GM04504 (cell line): ENCODE measurements at regions not wholly inside any gene's neighbourhood (a gene's known extent, or its start where the extent isn't known, plus 50 kb on each side); places are given as distances from the start of the nearest gene placed in this dataset.
"Not testable (repeated sequence)": the region's sequence is repeated elsewhere in the genome, so short reads cannot be mapped to it uniquely, and the experiment has no call there.

Source experiments
- DNase-seq: peaks from one replicate; pipeline ENCODE4 v3.0.0-alpha.2; 2012; ENCODE audit warnings: low read depth

DNA sequence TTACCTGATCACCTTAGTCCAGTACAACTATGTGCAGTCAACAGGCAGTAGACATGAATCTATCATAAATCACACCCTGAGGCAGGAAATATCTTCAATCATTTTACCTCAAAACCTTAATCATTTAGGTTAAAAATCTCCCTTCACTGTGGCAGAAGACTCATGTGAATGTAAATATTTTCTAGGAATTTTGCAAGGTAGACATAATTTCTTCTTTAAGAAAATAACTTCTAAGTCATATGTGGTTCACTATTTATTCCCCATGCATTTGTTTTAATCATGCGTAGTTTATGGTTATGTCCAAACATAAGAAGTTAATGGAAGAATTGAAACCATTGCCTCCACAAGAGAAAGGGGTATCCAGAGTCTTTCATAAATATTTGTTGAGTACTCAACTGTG lies 97.0 kb downstream of the HMHB1 start:
- no peak for DNase-seq

DNA sequence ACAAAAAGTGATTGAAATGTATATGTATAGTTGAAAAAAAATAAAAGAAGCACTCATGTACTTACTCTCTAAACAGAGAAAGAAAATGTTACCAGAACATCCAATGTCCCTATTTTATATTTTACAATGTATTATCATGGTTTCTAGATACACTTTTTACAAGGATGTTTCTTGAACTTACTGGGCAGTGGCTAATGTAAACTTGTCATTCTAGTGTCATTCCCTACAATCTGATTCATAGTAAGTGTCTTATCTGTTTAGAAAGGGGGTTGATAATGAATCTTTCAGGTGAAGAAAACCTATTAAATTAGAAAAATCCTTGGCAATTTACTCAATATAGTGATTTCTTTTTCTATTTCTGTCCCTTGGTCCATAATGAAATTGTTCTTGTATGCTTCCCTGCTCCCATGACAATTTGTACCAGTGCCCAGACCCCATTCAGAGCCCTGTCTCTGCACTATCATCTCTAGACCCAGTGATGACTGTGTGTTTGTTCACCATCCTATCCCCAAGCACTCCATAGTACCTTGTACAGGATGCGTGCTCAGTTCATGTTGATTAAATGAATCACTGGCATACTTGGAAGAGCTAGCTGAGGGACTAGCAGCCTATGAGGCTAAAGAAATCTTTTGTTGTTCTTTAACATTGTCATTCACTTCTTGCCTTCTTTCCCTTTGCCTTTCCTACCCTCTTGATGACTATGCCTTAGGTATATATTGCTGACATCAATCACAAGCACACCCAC lies 101.2 kb downstream of the HMHB1 start:
- no peak for DNase-seq

- DNase-seq = no peak
Measured at GRCh38 chr5:143914756-143915155, 102.8 kb downstream of the HMHB1 start.

- no peak for DNase-seq
Measured at GRCh38 chr5:143916451-143916850, 104.5 kb downstream of the HMHB1 start.

- DNase-seq = no peak
Measured at GRCh38 chr5:143918961-143919360, 107.0 kb downstream of the HMHB1 start.

- DNase-seq = no peak
Measured at GRCh38 chr5:143920772-143921171, 108.8 kb downstream of the HMHB1 start.

DNA sequence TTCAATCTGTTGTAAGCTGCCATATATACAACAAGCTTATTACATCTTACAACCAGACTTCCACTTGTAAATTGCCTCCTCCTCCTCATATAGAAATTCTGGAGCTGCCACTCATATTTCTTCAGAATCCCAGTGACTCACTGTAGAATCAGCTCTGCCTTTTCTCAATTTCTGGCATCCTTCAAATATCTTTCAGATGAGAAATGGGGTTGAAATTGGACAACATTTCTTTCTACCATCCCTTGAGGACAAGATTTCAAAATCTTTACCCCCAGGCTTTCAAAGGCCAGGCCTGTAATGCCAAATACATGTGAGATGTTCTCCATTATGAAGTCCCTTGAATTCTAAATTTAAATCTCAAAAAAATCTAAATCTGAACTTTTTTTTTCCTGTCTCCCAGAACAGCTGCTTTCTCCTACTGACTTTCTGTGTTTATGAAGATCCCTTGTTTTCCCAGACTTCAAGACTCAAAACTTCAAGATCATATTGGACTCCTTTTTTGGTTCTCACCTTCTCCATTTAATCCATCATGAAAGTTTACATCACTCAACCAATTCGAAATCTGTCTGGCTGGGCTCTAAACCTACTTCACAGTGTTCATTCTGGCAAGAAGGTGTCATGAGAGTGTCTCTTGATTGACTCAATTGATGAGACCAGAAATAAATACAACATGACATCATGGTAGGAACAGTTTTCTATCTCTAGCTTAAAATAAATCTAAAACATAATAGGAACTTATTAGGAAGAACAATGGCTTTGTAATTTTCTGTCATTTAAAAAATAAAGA lies 109.8 kb downstream of the HMHB1 start:
- DNase-seq = peak; percentile 85

DNA sequence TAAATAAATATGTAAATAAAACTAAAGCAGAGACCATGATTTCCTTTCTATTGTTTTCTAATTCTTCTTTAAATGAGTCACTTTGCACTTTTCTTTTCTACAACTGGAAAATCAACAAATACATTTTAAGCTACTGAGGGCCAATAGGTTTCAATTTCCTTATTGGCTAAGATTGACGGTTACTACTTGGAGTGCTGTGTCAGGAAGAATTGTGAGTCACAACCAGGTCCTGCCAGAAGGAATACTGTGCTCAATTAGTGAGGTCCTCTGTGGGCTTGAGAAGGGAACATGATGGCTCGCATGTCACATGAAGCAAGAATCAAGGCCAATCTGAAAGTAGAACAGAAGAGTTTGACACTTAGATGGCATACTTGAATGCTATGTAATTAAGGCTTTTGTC lies 110.8 kb downstream of the HMHB1 start:
- DNase-seq = peak; percentile 59

GRCh38 chr5:143923634-143924266 lies 111.8 kb downstream of the HMHB1 start:
- DNase-seq = no peak

- no peak for DNase-seq
Measured at GRCh38 chr5:143924311-143924978, 112.5 kb downstream of the HMHB1 start.

DNA sequence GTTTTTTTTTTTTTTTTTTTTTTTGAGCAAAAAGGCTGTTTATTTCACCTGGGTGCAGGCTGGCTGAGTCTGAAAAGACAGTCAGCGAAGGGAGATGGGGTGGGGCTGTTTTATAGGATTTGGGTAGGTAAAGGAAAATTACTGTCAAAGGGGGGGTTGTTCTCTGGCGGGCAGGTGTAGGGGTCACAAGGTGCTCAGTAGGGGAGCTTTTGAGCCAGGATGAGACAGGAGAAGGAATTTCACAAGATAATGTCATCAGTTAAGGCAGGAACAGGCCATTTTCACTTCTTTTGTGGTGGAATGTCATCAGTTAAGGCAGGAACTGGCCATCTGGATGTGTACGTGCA lies 113.0 kb downstream of the HMHB1 start:
- not testable (repeated sequence) for DNase-seq

GRCh38 chr5:143929486-143929885 lies 117.5 kb downstream of the HMHB1 start:
- DNase-seq = no peak

DNA sequence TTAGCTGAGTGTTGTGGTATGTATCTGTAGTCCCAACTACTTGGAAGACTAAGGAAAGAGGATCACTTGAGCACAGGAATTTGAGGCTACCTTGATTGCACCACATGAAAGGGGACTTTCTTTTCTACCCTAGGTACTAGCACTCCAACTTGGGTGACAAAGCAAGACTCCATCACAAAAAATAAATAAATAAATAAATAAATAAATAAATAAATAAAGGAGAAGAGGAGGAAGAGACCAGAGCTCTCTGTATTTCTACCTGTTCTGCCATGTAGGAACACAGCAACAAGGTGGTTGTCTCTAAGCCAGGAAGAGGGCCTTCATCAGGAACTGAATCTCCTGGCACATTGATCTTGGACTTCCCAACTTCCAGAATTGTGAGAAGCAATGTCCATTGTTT lies 118.6 kb downstream of the HMHB1 start:
- no peak for DNase-seq

GRCh38 chr5:143931476-143931875 lies 119.5 kb downstream of the HMHB1 start:
- no peak for DNase-seq

DNA sequence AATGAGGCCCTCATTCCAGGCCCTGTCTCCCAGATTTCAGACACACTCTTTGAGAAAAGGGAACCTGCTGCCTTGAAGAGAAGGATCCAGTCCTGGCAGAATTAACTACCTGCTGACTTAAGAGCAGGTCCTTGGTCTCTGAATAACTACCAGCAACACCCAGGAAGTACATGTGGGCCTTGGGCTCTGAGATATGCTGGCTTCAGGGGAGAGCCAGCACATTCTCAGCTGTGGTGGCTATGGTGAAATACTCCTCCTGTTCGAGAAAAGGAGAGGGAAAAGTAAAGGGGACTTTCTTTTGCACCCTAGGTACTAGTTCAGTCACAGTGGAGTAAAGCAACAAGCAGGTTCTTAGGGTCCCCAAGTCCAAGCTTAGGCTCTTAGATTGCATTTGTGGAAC lies 120.0 kb downstream of the HMHB1 start:
- DNase-seq = no peak

DNA sequence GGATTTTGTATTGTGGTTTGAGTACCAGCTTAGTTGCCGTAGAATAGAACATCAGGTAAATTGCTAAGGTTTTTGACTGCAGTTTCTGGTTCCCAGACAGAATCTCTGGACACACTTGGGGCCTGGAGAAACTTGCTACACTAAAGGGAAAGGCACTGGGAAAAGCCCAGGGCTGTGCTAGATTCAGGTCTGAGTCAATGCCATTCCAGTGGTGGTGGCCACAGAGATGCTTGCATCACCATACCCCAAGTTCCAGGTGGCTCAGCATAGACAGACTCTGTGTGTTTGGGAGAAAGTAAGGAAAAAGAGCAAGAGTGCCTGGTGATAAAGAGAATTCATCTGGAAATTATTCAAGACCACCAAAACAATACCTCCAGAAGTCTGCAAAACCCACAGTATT lies 120.6 kb downstream of the HMHB1 start:
- no peak for DNase-seq

DNA sequence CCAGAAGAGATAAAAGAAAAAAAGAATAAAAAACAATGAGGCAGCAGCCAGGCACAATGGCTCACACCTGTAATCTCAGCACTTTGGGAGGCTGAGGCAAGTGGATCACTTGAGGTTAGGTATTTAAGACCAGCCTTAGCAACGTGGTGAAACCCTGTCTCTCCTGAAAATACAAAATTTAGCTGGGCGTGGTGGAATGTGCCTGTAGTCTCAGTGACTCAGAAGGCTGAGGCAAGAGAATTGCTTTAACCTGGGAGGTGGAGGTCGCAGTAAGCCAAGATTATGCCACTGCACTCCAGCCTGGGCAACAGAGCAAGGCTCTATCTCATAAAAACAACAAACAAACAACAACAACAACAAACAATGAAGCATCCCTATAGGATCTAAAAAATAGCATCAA lies 121.5 kb downstream of the HMHB1 start:
- no peak for DNase-seq

DNA sequence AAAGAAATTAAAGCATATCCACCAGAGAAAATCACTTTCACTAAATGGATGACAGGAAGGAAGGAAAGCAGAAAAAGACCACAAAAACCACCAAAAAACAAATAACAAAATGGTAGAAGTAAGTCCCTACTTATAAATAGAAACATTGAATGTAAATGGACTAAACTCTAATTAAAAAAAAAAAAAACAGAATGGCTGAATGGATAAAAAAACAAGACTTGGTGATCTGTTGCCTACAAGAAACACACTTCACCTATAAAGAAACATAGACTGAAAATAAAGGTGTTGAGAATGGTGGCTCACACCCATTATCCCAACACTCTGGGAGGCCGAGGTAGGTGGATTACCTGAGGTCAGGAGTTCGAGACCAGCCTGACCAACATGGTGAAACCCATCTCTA lies 122.9 kb downstream of the HMHB1 start:
- no peak for DNase-seq

DNA sequence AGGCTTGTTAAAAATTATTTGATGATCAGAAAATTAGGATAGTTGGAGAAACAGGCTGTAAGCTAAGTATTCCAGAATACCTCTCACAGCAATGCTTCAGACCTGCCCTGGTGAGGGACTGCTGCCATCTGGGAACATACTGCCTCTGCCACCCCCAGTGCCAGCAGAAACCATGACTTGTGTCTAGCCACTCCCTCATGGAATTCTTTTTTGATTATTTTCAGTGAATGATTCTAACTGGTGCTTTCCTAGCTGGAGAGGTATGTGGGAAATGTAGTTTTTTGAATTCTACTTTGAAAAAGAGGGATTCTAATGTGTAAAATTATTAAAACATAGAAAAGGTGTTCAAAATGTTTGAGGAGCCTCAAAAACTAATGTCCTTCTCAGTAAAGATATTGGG lies 126.3 kb downstream of the HMHB1 start:
- DNase-seq = no peak

DNA sequence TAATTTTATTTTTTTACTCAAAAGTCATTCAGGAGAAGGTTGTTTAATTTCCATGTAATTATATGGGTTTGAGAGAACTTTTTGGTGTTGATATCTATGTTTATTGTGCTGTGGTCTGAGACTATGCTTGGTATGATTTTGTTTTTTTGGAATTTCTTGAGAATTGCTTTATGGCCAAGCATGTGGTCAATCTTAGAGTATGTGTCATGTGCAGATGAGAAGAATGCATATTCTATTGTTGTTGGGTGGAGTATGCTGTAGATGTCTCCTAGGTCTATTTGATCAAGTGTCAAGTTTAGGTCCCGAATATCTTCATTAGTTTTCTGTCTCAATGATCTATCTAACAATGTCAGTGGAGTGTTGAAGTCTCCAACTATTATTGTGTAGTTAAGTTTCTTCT lies 134.9 kb downstream of the HMHB1 start:
- DNase-seq = no peak

GRCh38 chr5:143947313-143947712 lies 135.4 kb downstream of the HMHB1 start:
- DNase-seq = no peak

DNA sequence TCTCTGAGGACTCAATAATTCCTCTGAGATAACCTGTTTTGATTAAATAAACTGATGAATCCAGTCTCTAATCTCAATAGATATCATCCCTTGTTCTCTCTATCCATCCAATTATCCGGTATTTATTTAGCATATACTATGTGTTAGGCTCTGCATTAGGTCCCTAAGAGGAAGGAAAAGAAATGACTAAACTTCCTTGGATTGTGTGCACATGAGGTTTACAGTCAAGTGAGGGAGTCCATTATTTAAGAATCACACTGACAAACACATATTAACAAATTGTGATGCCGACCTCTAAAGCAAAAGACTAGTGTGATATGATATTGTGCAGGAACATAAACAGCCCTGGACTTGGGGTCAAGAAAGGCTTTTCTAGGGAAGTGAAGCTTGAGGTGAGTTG lies 140.8 kb downstream of the HMHB1 start:
- no peak for DNase-seq

DNA sequence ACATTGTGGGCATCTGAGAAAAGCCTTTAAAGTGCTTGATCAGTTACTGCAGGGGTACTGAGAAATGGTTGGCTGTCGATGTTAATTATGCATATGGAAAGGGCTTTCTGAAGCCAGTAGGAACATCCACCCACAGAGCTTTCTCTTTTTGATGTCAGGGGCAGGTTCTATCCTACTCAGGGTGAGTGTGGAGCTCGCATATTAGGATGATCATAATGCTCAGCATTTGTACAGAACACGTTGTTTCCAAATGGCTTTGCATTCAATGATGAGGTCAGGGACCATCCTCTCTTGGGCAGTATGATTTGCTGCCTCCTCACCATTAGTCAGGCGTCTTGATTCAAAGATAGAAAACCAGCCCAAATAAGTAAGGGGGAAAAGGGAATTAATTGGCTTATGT lies 141.9 kb downstream of the HMHB1 start:
- DNase-seq = no peak
